IPS-20b (cell line): ENCODE measurements at regions not wholly inside any gene's neighbourhood (a gene's known extent, or its start where the extent isn't known, plus 50 kb on each side); places are given as distances from the start of the nearest gene placed in this dataset.

Source experiments
- H3K27ac ChIP-seq: one replicate; pipeline ENCODE4 v1.5.1; 2013; ENCODE audit warnings: low read length
- H3K27me3 ChIP-seq: 2 replicates; pipeline ENCODE4 v1.6.1; 2013; ENCODE audit warnings: mild to moderate bottlenecking, low read length, inconsistent platforms; ENCODE audit not compliant: insufficient read depth
- H3K36me3 ChIP-seq: 2 replicates; pipeline ENCODE4 v1.6.1; 2013; ENCODE audit warnings: low read depth, mild to moderate bottlenecking, inconsistent platforms, low read length, moderate library complexity; ENCODE audit not compliant: insufficient read depth
- H3K4me1 ChIP-seq: 2 replicates; pipeline ENCODE4 v1.6.1; 2013; ENCODE audit warnings: mild to moderate bottlenecking, control low read depth, inconsistent platforms, low read length, moderate library complexity; ENCODE audit not compliant: insufficient read depth
- H3K4me3 ChIP-seq: 2 replicates; pipeline ENCODE4 v1.5.1; 2013; ENCODE audit warnings: mild to moderate bottlenecking, low read length, inconsistent platforms
- H3K9ac ChIP-seq: 2 replicates; pipeline ENCODE4 v1.6.1; 2013; ENCODE audit warnings: low read depth, mild to moderate bottlenecking, inconsistent platforms, low read length, moderate library complexity
- H3K9me3 ChIP-seq: 2 replicates; pipeline ENCODE4 v1.6.1; 2013; ENCODE audit warnings: mild to moderate bottlenecking, low read depth, low read length, inconsistent platforms; ENCODE audit not compliant: insufficient read depth

- Histone ChIP-seq H3K9me3 (no peaks in the 10 kb centered on the region), H3K9ac (no peak overlapping the region), H3K4me3 (no peak overlapping the region), H3K27ac (no peak overlapping the region), H3K4me1 (peaks cover 1% of the 10 kb centered on the region), H3K27me3 (no peaks in the 10 kb centered on the region), H3K36me3 (no peaks in the 10 kb centered on the region)
Observed at GRCh38 chr3:6785726-6786125, 75.2 kb upstream of the GRM7 start.

DNA sequence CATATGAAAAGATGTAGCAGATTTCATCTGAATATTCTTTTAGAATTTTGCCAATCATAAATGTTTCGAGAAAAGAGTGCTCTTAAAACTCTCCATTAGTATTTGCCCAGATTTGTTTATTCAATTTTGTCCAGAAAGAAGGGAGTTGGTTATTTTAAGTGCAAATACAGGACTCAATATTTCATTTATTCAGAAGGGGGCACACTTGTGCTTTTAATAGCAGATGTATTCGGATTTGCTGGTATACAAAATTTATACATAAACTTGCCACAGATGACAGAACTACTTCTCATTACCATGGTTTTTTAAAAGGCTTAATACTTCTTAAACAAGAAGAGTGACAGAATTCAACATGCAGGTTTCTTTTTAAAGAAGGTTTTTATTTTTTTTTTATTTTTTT, 69.8 kb upstream of the GRM7 start:
- H3K36me3 ChIP-seq = no peaks in the 10 kb centered on the region
- no peak overlapping the region for H3K4me3 ChIP-seq

GRCh38 chr3:6799264-6799915, 61.5 kb upstream of the GRM7 start:
- Histone ChIP-seq H3K36me3 (no peaks in the 10 kb centered on the region), H3K9me3 (no peaks in the 10 kb centered on the region), H3K27me3 (no peaks in the 10 kb centered on the region), H3K4me1 (no peaks in the 10 kb centered on the region), H3K27ac (no peak overlapping the region), H3K9ac (no peak overlapping the region), H3K4me3 (no peak overlapping the region)

More for the DNA sequence above, 69.8 kb upstream of the GRM7 start:
- H3K27ac ChIP-seq = no peak overlapping the region
- no peaks in the 10 kb centered on the region for H3K9me3 ChIP-seq
- no peaks in the 10 kb centered on the region for H3K27me3 ChIP-seq
- no peaks in the 10 kb centered on the region for H3K4me1 ChIP-seq
- H3K9ac ChIP-seq = no peak overlapping the region

GRCh38 chr3:6803619-6804018, 57.3 kb upstream of the GRM7 start:
- no peak overlapping the region for H3K9ac ChIP-seq
- H3K36me3 ChIP-seq = no peaks in the 10 kb centered on the region
- H3K4me1 ChIP-seq = no peaks in the 10 kb centered on the region
- H3K27me3 ChIP-seq = no peaks in the 10 kb centered on the region
- H3K27ac ChIP-seq = no peak overlapping the region
- H3K9me3 ChIP-seq = no peaks in the 10 kb centered on the region
- H3K4me3 ChIP-seq = no peak overlapping the region

- Histone ChIP-seq H3K4me1 (no peaks in the 10 kb centered on the region), H3K9me3 (no peaks in the 10 kb centered on the region), H3K27me3 (no peaks in the 10 kb centered on the region), H3K9ac (no peak overlapping the region), H3K4me3 (no peak overlapping the region), H3K36me3 (no peaks in the 10 kb centered on the region), H3K27ac (no peak overlapping the region)
Observed at GRCh38 chr3:6805236-6805635, 55.7 kb upstream of the GRM7 start.

DNA sequence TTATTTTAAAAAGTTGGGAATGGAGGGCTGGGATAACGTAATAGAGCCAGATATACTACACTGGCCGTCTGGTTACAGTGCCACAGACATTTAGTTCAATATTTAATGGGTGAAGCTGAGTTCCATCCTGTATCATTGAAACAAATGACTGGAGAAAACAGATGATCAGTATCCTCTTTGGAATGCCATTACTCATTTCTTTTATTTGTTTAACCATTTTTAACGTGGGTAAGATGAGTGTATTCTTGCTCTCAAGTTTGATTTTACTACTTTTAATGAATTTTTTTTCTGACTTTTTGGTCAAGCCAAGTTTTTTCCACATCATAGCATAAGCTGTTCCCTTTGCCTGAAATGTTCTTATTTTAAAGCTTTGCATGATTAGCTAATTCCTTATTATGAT, 53.9 kb upstream of the GRM7 start:
- Histone ChIP-seq H3K27ac (no peak overlapping the region), H3K4me1 (no peaks in the 10 kb centered on the region), H3K9ac (no peak overlapping the region), H3K4me3 (no peak overlapping the region), H3K9me3 (no peaks in the 10 kb centered on the region), H3K36me3 (no peaks in the 10 kb centered on the region), H3K27me3 (no peaks in the 10 kb centered on the region)

DNA sequence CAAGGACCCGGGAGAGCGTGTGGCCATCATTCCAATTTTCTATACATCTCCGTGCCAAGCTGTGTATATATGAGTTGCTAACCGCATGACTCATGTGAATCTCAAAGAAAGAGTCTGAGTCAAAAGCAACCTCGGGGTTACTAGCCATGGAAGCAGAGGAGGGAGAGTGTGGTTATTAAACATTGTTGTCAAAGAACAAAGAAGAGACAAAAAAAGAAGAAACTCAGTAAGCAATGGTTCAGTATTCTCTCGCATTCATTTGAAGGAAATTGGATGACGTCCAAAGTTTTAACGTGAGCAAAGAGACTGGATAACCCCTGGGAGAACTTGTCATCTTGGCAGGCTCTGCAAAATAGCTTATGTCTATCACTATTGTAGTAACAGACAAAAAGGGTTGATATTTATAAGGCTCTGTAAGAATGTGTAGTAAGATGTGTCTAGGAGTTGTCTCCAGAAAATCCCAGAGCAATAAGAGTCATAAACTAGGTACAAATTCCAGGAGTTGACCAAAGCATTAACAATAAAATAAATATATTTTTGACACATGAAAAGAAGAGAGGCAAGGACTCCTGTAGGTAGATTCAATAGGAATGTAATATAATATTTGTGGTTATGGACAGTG, 52.8 kb upstream of the GRM7 start:
- no peaks in the 10 kb centered on the region for H3K9me3 ChIP-seq
- no peaks in the 10 kb centered on the region for H3K4me1 ChIP-seq
- H3K27ac ChIP-seq = no peak overlapping the region
- H3K27me3 ChIP-seq = no peaks in the 10 kb centered on the region
- no peak overlapping the region for H3K4me3 ChIP-seq
- H3K36me3 ChIP-seq = no peaks in the 10 kb centered on the region
- no peak overlapping the region for H3K9ac ChIP-seq

- Histone ChIP-seq H3K4me3 (no peak overlapping the region), H3K9me3 (no peaks in the 10 kb centered on the region), H3K4me1 (no peaks in the 10 kb centered on the region), H3K36me3 (no peaks in the 10 kb centered on the region), H3K27ac (no peak overlapping the region), H3K9ac (no peak overlapping the region), H3K27me3 (no peaks in the 10 kb centered on the region)
Observed at GRCh38 chr3:6809349-6809748, 51.6 kb upstream of the GRM7 start.
